Lower leg skin (tissue), 3 donors: ENCODE measurements at regions not wholly inside any gene's neighbourhood (a gene's known extent, or its start where the extent isn't known, plus 50 kb on each side); places are given as distances from the start of the nearest gene placed in this dataset.

Experiments used
- CTCF ChIP-seq, 3 donors: fragments of 450-650 bp; IDR thresholded peaks; one replicate each; pipeline ENCODE4 v1.5.1; 2016; ENCODE audit warnings: antibody characterized with exemption in 3 of 3, mild to moderate bottlenecking in 3 of 3, moderate library complexity in 2 of 3
- POLR2A ChIP-seq, 2 donors: fragments of 450-650 bp; IDR thresholded peaks; one replicate each; pipeline ENCODE4 v1.6.1; 2016 to 2017; ENCODE audit warnings: antibody characterized with exemption in 2 of 2, mild to moderate bottlenecking in 1 of 2, moderate library complexity in 1 of 2

GRCh38 chr12:38983117-38983571 lies 77.8 kb upstream of the CPNE8 start:
- TF ChIP-seq POLR2A (IDR thresholded peaks at IDR 0.05): no peak
- TF ChIP-seq CTCF (IDR thresholded peaks at IDR 0.05): no peak
